GM12801 (cell line): ENCODE measurements at regions not wholly inside any gene's neighbourhood (a gene's known extent, or its start where the extent isn't known, plus 50 kb on each side); places are given as distances from the start of the nearest gene placed in this dataset.

Source experiments
- TF ChIP-seq, protein P1 (sequence below): IDR thresholded peaks from one replicate; pipeline ENCODE4 v1.5.1; 2011; ENCODE audit warnings: control low read depth; ENCODE audit not compliant: insufficient read length; ENCODE audit errors: extremely low read depth

DNA sequence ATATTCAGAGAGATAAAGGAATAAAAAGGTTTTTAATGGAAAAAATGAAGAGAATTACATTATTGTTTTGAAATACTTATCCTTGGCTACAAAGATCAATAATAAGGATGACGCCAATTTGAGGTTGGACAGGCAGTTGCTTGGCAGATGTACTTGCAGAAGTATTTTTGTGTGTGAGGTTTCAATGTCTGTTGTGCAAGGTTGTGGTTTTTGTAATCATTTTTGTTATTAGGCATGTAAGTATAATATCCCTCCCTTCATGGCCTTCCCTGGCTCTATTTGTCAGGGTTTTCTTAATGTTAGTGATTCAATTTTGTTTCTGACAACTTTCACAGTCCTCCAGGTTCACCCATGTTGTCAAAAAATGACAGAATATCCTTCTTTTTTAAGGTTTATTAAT lies 105.9 kb downstream of the OTOL1 start:
- TF ChIP-seq, protein P1, sequence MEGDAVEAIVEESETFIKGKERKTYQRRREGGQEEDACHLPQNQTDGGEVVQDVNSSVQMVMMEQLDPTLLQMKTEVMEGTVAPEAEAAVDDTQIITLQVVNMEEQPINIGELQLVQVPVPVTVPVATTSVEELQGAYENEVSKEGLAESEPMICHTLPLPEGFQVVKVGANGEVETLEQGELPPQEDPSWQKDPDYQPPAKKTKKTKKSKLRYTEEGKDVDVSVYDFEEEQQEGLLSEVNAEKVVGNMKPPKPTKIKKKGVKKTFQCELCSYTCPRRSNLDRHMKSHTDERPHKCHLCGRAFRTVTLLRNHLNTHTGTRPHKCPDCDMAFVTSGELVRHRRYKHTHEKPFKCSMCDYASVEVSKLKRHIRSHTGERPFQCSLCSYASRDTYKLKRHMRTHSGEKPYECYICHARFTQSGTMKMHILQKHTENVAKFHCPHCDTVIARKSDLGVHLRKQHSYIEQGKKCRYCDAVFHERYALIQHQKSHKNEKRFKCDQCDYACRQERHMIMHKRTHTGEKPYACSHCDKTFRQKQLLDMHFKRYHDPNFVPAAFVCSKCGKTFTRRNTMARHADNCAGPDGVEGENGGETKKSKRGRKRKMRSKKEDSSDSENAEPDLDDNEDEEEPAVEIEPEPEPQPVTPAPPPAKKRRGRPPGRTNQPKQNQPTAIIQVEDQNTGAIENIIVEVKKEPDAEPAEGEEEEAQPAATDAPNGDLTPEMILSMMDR, result no peak

DNA sequence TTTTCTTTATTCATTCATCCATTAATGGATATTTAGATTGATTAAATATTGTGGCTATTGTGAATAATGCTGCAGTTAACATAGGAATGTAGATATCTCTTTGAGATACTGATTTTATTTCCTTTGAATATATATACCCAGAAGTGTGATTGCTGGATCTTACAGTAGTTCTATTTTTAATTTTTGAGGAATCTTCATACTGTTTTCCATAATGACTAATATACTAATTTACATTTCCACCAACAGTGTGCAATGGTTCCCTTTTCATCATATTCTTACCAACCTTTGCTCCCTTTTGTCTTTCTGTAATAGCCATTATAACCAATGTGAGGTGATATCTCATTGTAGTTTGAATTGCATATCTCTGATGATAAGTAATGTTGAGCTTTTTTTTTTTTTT lies 106.3 kb downstream of the OTOL1 start:
- TF ChIP-seq, protein P1, result no peak

DNA sequence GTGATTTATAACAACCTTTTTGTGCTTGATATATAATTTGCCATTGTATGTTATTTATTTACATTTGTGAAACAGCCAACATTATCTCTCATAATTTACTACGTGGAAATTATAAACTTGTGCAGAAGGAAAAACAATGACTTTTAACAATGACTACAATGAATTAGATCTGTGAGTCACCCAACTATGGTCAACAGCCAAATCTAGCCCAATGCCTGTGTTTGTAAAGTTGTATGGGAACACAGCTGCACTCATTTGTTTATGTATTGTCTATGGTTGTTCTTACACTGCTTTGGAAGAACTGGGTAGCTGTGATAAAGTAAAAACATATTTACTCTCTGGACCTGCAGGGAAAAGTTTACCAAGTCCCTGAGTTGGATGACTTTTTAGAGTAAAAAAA lies 110.4 kb downstream of the OTOL1 start:
- TF ChIP-seq, protein P1, result no peak

DNA sequence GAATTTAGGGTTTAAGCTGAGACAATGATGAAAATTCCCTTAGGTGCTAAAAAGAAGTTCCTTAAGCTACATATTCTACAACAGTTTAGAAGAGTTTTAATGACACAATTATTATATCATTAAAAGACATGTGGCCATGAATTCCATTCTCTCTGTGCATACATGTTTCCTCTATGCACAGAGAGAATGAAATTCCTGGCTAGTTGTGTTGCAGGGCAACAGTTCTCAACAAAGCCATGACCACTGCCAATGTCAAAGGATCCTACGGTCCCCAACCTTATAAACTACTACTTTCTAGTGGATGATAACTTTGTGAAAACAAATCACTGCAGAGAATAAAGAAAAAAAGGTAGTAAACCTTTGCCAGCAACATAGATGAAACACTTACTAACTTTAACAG lies 122.7 kb downstream of the OTOL1 start:
- TF ChIP-seq, protein P1, result no peak

DNA sequence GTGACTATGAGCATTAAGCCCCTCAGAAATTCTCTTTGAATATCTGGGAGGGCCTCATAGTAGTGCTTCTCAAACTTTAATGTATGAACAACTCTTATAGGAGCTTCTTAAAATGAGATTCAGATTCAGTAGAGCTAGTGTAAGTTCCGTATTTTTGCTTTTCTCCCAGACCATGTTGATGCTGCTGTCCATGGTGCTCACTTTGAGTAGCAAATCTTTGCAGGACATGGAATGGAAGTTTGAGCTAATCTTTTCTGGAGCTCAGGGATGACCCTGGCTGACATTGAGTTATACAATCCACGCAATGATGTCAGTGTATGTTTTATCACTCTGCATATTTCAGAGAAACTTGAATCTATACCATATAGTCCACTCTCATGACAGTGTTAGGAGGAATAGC lies 134.2 kb downstream of the OTOL1 start:
- TF ChIP-seq, protein P1, result no peak

DNA sequence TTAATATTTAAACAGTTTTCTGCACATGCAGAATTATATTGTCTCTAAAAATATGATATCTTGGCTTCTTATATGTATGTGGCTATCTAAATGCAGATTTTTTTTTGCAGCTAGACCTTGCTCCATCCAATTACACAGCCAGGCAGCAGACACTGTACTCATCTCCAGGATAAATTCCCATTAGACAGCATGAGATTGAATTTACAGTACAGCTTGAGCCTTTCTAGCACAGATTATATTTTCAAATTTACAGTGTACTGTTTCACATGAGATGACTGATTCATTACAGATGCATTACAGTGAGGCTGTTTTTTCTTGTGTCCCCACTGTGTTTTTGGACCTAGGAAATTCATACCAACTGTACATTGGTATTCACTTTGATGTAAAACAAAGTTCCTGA lies 134.9 kb downstream of the OTOL1 start:
- TF ChIP-seq, protein P1, result no peak

DNA sequence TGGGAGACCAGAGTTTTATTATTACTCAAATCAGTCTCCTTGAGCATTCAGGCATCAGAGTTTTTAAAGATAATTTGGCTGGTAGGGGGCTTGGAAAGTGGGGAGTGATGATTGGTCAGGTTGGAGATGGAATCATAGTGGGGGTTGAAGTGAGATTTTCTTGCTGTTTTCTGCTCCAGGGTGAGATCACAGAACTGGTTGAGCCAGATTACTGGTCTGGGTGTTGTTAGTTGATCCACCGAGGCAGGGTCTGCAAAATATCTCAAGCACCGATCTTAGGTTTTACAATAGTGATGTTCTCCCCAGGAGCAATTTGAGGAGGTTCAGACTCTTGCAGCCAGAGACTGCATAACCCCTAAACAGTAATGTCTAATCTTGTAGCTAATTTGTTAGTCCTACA lies 141.0 kb downstream of the OTOL1 start:
- TF ChIP-seq, protein P1, result no peak

DNA sequence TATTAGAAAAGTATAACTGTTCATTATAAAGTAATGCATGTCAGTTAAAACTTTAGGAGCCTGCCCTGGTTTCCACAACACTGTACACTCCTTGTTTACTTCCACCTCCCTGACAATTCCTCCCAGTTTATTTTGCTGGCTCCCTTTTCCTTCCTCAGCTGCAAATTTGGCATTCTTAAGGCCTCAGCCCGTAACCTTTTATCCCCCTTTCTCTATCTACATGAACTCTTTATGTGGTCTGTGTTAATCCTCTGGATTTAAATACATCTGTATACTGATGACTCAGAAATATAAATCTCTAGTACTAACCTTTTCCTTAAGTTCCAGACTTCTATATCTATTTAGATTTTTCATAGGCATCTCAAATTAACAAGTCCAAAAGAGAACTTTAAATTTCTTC lies 143.6 kb downstream of the OTOL1 start:
- TF ChIP-seq, protein P1, result no peak
